HepG2 (cell line): ENCODE measurements at regions not wholly inside any gene's neighbourhood (a gene's known extent, or its start where the extent isn't known, plus 50 kb on each side); places are given as distances from the start of the nearest gene placed in this dataset.

Experiments
- CBX1 ChIP-seq: IDR thresholded peaks from one replicate; pipeline ENCODE4 v1.6.1; 2016; ENCODE audit warnings: antibody characterized with exemption, low read depth
- EP300 ChIP-seq, 3 experiments: sonication (generic) in 1 of 3; formaldehyde crosslinking in 1 of 3; IDR thresholded peaks; 2 replicates each; pipeline versions ENCODE4 v1.5.1 to v1.6.1; 2011 to 2020; ENCODE audit warnings: low read depth in 2 of 3, low read length in 2 of 3, borderline replicate concordance in 1 of 3, improper control_type of control experiment in 1 of 3, mild to moderate bottlenecking in 1 of 3, missing genetic modification reagents in 1 of 3, moderate library complexity in 1 of 3
- MXI1 ChIP-seq: IDR thresholded peaks from 3 replicates; pipeline ENCODE4 v1.6.1; 2012; ENCODE audit warnings: low read depth, low read length, inconsistent platforms, borderline replicate concordance
- POLR2A ChIP-seq, 2 experiments: IDR thresholded peaks; 2 replicates each; pipeline ENCODE4 v1.6.1; 2011; ENCODE audit warnings: low read depth in 2 of 2, low read length in 2 of 2, mild to moderate bottlenecking in 1 of 2, moderate library complexity in 1 of 2; ENCODE audit not compliant: insufficient read depth in 1 of 2
- SAP130 ChIP-seq: IDR thresholded peaks from 2 replicates; pipeline ENCODE4 v1.6.1; 2016; ENCODE audit warnings: low read depth
- SNAI1 ChIP-seq: sonication (generic); formaldehyde crosslinking; IDR thresholded peaks from 2 replicates; pipeline ENCODE4 v1.5.0; 2020; ENCODE audit warnings: mild to moderate bottlenecking, missing genetic modification reagents, borderline replicate concordance
- SRF ChIP-seq: IDR thresholded peaks from 2 replicates; pipeline ENCODE4 v1.6.1; 2011; ENCODE audit warnings: mild to moderate bottlenecking, low read depth, low read length, moderate library complexity
- ZNF274 ChIP-seq: sonication (generic); formaldehyde crosslinking; IDR thresholded peaks from 2 replicates; pipeline ENCODE4 v1.5.1; 2020; ENCODE audit warnings: mild to moderate bottlenecking, missing genetic modification reagents
- ZNF777 ChIP-seq: sonication (generic); formaldehyde crosslinking; IDR thresholded peaks from 2 replicates; pipeline ENCODE4 v1.4.0; 2020; ENCODE audit warnings: missing genetic modification reagents
- TF ChIP-seq, protein P1 (sequence below): sonication (generic); formaldehyde crosslinking; IDR thresholded peaks from 2 replicates; pipeline ENCODE4 v1.5.0; 2020; ENCODE audit warnings: mild to moderate bottlenecking, missing genetic modification reagents, moderate library complexity
- TF ChIP-seq, protein P2 (sequence below): sonication (generic); formaldehyde crosslinking; IDR thresholded peaks from one replicate; pipeline ENCODE4 v1.5.1; 2020; ENCODE audit warnings: mild to moderate bottlenecking, missing genetic modification reagents; ENCODE audit errors: not compliant biosample characterization

DNA sequence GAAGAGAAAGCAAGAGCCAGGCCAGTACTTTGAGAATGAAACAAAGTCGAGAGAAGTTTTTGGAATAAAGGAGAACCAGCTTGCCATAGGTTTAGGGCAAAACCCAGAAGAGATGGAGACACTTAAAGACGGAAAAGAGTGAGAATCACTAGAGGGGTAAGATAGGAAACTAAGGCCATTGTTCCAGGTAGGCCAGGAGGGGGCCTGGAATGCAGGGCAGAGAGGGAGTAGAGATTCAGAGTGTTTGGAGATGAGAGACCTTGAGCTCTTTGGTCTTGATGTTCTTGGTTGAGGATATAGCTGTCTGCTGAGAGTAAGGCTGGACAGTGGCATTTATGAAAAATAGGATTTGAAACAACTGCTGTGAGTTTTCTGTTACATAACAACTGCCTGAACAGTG, 263.3 kb upstream of the POU2AF2 start:
- TF ChIP-seq, protein P1, sequence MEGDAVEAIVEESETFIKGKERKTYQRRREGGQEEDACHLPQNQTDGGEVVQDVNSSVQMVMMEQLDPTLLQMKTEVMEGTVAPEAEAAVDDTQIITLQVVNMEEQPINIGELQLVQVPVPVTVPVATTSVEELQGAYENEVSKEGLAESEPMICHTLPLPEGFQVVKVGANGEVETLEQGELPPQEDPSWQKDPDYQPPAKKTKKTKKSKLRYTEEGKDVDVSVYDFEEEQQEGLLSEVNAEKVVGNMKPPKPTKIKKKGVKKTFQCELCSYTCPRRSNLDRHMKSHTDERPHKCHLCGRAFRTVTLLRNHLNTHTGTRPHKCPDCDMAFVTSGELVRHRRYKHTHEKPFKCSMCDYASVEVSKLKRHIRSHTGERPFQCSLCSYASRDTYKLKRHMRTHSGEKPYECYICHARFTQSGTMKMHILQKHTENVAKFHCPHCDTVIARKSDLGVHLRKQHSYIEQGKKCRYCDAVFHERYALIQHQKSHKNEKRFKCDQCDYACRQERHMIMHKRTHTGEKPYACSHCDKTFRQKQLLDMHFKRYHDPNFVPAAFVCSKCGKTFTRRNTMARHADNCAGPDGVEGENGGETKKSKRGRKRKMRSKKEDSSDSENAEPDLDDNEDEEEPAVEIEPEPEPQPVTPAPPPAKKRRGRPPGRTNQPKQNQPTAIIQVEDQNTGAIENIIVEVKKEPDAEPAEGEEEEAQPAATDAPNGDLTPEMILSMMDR (CRISPR knock-in tag) = no peak
- TF ChIP-seq SAP130 (CRISPR knock-in tag) (no peak), EP300 (IDR thresholded peaks at IDR 0.05; ENCODE audit: low read depth in 2 of 2, low read length in 2 of 2) (no peak), EP300 (CRISPR knock-in tag; IDR thresholded peaks at IDR 0.05; ENCODE audit: borderline replicate concordance) (no peak), ZNF777 (CRISPR knock-in tag) (no peak), ZNF274 (CRISPR knock-in tag) (no peak), MXI1 (no peak), SRF (no peak), POLR2A (IDR thresholded peaks at IDR 0.05; ENCODE audit: insufficient read depth in 1 of 2, low read depth in 2 of 2, low read length in 2 of 2) (no peak), SNAI1 (CRISPR knock-in tag) (no peak), CBX1 (no peak)
- TF ChIP-seq, protein P2, sequence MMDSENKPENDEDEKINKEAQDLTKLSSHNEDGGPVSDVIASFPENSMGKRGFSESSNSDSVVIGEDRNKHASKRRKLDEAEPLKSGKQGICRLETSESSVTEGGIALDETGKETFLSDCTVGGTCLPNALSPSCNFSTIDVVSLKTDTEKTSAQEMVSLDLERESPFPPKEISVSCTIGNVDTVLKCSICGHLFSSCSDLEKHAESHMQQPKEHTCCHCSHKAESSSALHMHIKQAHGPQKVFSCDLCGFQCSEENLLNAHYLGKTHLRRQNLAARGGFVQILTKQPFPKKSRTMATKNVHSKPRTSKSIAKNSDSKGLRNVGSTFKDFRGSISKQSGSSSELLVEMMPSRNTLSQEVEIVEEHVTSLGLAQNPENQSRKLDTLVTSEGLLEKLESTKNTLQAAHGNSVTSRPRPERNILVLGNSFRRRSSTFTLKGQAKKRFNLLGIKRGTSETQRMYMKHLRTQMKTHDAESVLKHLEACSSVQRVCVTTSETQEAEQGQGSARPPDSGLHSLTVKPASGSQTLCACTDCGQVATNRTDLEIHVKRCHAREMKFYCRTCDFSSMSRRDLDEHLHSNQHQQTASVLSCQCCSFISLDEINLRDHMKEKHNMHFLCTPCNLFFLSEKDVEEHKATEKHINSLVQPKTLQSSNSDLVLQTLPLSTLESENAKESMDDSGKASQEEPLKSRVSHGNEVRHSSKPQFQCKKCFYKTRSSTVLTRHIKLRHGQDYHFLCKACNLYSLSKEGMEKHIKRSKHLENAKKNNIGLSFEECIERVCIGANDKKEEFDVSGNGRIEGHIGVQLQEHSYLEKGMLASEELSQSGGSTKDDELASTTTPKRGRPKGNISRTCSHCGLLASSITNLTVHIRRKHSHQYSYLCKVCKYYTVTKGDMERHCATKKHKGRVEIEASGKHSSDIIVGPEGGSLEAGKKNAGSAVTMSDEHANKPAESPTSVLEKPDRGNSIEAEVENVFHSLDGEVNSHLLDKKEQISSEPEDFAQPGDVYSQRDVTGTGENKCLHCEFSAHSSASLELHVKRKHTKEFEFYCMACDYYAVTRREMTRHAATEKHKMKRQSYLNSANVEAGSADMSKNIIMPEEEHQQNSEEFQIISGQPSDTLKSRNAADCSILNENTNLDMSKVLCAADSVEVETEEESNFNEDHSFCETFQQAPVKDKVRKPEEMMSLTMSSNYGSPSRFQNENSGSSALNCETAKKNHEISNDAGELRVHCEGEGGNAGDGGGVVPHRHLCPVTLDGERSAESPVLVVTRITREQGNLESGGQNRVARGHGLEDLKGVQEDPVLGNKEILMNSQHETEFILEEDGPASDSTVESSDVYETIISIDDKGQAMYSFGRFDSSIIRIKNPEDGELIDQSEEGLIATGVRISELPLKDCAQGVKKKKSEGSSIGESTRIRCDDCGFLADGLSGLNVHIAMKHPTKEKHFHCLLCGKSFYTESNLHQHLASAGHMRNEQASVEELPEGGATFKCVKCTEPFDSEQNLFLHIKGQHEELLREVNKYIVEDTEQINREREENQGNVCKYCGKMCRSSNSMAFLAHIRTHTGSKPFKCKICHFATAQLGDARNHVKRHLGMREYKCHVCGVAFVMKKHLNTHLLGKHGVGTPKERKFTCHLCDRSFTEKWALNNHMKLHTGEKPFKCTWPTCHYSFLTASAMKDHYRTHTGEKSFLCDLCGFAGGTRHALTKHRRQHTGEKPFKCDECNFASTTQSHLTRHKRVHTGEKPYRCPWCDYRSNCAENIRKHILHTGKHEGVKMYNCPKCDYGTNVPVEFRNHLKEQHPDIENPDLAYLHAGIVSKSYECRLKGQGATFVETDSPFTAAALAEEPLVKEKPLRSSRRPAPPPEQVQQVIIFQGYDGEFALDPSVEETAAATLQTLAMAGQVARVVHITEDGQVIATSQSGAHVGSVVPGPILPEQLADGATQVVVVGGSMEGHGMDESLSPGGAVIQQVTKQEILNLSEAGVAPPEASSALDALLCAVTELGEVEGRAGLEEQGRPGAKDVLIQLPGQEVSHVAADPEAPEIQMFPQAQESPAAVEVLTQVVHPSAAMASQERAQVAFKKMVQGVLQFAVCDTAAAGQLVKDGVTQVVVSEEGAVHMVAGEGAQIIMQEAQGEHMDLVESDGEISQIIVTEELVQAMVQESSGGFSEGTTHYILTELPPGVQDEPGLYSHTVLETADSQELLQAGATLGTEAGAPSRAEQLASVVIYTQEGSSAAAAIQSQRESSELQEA (CRISPR knock-in tag) = no peak
